CD1c-positive myeloid dendritic cell (primary cell): ENCODE measurements at regions not wholly inside any gene's neighbourhood (a gene's known extent, or its start where the extent isn't known, plus 50 kb on each side); places are given as distances from the start of the nearest gene placed in this dataset.
A peak's percentile ranks its signal among the peaks of the same experiment; 100 is the strongest.

Source experiments
- DNase-seq: peaks from one replicate; pipeline ENCODE4 v3.0.0-alpha.2; 2016; ENCODE audit errors: extremely low spot score

- no peak for DNase-seq
These were observed 56.0 kb upstream of the CTXND1 start for GRCh38 chr15:80308002-80308401.

GRCh38 chr15:80309769-80310384, 57.9 kb upstream of the CTXND1 start:
- no peak for DNase-seq

GRCh38 chr15:80310776-80311175, 58.8 kb upstream of the CTXND1 start:
- DNase-seq, result peak; percentile 5

DNA sequence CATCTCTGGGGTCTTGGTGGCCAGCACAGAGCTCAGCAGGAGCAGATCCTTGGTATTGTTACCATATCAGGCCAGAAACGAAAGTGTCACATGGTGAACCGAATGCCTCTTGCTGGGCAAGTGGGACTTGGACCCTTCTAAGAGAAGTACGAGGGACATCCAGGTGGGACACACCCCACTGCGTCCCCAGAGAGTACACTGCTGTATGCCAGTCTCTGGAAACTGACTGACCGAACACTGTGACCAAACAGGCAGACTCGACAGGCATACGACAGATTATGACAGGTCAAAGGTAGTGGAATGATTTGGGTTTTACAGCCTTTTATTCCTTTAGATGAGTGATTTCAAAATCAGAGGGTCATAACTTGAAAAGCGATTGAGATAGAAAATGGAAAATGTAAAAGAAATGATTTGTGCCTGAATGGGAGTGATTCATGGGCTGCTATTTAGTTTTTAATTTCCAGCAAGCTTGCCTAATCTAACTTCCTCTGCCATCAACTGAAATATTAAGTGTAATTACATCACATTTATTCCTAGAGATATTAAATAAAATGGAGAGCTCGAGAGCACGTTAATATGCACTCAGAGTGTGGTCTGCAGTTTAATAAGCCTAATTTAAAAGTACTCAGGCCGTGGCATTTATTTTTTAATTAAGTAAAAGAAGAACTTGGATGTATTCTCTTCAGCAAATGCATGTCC, 63.4 kb upstream of the CTXND1 start:
- DNase-seq, result no peak

DNA sequence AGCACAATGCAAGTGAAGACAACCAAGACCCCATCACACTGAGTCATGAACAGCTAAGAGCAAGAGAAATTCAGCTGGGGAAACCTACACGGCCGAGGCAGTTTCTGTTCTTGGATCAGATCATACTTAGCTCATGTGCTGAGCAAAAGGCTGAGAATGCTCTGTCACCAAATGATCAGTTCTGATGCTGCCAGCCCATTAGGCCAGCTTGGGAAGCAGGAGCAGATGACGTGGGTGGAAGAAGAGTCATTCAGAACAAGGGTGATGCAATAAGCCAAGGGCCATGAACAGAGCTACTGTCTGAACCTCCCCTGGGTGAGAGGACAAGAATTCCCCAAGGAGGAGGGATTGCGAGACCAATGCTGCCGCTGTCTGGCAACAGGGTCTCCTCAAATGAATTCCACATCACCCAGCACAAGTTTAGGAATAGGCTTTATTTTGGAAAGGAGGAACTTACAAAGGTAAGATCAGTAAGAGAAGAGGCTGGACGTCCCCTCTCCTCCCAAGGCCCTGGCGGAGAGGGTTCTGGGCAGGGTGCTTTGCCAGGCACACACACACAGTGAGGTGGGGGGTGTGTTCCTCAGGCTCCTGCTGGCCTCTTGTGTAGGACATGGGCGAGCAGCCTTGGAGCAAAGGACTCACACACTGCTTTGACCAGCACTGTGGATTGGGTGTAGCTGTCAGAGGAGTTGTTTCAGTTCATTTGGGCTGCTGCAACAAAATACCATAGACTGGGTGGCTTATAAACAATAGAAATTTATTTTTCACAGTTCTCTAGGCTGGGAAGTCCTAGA, 65.6 kb upstream of the CTXND1 start:
- peak; percentile 54 for DNase-seq

- no peak for DNase-seq
These were observed 69.8 kb upstream of the CTXND1 start for GRCh38 chr15:80321853-80322252.

DNA sequence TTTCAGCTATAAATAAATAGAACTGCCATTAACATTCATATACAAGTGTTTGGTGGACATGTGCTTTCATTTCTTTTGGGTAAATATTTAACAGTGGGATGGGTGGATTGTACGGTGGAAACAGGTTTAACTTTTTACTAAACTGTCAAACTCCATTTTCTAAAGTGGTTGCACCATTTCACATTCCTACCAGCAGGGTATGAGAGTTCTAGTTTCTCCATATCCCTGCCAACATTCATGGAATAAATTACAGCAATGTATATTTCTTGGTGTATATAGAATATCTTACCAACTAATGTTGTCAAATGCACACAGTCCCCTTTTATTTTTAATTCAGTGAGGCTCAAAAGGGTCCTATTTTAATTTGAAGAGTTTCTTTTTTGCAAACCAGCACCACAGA, 71.3 kb upstream of the CTXND1 start:
- DNase-seq, result no peak

- no peak for DNase-seq
These were observed 72.6 kb upstream of the CTXND1 start for GRCh38 chr15:80324545-80325080.

DNA sequence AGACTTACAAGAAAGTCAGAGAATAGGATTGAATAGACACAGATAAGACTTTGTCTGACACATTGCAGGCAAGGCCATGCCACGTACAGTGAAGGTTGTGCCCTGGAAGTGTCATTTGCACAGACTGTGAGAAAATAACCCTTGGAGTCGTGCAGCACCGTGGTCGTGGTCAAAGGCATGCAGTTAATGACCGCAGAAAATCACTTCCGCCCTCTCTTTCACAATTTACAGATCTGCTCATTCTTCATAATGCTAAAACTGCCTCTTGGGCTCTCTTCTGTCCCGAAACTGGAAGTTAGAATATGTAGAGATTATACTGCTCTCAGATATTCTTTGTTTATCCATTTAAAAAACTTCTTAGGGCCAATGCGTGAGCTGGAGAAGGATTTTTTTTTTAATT, 73.2 kb upstream of the CTXND1 start:
- DNase-seq, result peak; percentile 12

DNA sequence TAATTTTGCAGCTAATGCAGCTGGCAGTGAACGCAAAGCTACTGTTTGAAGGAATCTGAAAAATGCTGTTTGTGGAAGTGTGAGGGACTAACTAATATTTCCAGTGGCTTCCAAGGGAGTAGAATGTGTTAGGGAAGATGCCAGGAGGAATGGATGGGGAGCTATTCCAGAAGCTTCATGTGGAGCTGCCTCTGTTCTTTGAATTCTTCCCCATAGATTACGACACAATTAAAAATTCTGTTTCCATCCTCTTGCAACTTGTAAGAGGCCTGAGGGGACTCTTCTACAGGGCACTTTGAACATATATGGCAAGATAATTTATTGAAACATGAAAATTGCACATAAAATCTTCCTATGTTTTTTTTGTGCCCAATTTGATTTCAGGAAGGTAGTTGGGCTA, 74.3 kb upstream of the CTXND1 start:
- DNase-seq, result no peak

DNA sequence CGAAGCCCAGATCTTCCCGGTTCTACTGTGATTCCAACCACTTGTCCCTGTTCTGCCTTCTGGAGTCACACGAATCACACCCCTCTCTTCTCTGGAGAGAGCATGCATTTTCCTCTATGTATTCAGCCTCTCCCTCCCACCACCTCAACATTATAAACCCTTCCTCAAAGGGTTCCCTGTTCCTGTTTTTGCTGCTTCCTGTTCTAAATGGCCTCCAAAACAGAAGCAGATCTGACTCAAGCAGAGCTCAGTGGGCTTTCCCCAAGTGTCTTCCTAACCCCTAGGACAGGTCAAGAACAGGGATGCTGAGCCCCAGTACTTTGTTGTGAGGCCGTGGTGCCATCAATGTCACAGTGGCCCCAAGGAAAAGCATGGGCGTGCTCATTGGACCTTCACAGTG, 75.7 kb upstream of the ARNT2 start:
- DNase-seq, result peak; percentile 71

DNA sequence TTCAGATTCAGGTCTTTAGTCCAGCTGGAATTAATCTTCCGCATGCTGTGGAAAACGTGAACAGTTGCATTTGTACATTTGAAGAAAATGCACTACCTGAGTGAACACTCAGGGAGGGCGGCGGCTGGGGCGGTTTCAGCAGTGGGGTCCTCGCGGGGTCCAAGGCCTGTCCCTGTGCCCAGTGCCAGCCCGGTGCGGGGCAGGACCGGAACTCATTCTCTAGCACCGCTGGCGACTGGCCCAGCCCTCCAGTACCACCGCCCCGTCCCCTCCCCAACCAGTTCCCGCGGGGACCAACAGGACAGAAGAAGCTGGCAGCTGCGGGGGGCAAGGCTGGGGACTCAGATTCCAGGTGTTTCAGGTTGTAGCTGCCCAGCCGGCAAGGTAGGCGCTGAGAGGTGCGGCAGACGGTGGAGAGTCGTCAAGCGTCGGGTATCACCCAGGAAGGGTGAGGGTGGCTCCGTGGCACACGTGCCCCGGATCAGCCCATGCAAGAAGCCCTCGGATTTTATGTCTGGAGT, 72.2 kb upstream of the ARNT2 start:
- no peak for DNase-seq

DNA sequence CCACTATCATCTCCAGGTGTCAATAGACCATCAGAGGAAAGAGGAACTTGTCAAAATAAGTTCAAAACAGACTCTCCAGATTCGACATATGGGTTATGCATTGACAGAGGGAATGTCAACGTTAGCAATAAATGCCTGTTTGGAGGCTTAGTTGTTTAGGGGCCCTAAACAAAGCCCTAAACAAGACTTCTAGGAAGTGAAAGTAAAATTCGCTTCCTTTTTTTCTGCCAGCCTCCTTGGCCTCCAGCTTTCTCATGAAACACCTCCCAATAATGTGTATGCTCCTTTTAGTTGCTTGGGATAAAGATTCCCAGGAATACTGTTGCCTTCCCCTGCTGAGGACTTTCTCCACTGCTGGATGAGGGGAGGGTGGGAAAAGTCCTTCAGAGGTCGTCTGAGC, 70.9 kb upstream of the ARNT2 start:
- DNase-seq, result peak; percentile 51

- no peak for DNase-seq
These were observed 69.7 kb upstream of the ARNT2 start for GRCh38 chr15:80334521-80334920.

DNA sequence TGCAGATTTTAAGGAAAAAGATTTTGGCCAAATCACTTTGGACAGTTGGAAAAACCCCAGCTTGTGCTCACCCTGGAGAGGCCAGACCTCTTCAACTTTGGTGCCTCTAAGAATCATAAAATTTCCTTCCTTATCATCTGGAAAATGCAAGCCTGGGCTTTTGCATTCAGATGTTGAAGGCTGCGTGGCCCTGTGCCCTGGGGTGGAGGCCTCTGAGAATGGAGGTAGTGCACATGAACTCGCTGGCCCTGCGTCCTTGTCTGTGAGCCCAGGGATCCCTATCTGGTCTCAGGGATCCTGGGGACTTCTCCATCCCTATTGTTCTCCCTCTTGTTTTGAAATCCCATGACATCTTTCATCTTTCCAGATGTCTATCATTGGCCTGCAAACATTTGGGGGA, 64.6 kb upstream of the ARNT2 start:
- no peak for DNase-seq

- no peak for DNase-seq
These were observed 62.0 kb upstream of the ARNT2 start for GRCh38 chr15:80342148-80342547.

- DNase-seq, result no peak
These were observed 60.6 kb upstream of the ARNT2 start for GRCh38 chr15:80343554-80343992.

DNA sequence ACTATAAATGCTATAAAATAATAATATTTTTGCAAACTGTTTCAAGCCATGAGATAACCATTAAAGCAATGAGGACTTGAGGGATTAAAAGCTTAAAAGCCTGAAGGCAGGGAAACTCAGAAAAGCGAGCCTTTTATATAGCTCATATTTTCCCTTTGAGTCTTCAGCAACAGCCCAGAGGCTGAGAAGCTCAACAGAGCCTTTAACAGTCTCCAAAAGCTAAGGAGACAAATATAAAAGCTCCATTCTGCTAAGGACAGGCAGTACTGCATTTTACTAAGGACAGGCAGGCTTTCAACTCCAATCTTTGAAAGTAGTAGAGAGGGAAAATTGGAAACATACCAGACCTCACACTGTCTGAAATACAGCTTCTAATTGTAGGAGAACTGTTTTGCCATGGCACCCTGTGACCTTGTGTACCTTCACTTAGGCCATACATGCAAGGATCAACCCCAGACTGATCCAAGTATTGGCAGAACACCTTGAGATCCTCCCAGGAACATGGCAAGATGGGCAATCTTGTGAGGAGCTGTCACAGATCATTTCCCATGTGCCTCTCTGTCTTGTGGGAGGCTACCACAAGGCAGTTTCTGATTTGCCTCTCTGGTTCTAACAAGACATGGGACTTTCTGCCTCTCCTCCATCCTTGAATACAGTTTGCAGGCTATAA, 53.1 kb upstream of the ARNT2 start:
- DNase-seq, result no peak
